ENCODE measurements at regions not wholly inside any gene's neighbourhood (a gene's known extent, or its start where the extent isn't known, plus 50 kb on each side); places are given as distances from the start of the nearest gene placed in this dataset.

DNA sequence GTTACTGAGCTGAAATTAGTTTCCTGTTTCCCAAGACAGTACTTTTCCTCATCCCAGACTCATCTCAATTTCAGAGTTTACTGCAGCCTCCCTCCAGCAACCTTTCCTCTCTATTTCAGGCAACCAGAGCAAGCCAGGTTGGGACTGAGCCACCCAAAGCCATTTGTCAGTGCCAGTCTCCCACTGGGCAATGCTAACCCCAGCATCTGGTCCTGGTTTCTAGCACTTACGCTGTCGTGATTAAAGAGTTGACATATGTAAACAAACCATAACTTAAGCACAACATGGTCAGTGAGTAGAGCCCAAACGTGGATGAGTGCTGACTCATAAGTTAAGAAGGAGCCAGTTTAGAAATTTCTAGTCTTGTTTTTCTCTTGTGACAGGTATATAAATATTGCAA is 119.6 kb upstream of the BLID start:
- ChIA-PET POLR2A (interaction anchor here (0.6 kb wide), 1 partner anchor 140 kb away, joined by 4 read pairs; no protein-coding TSS in a partner anchor), CTCF (interaction anchor here (1.4 to 2.0 kb wide), 2 partner anchors 20 to 270 kb away, joined by 6 read pairs; no protein-coding TSS in a partner anchor)
- peak; percentile 70 for DNase-seq (ENCODE audit: low read depth, low spot score)
- H3K4me3 ChIP-seq (ENCODE audit: low read depth, low read length) = no peak overlapping the region
- TF ChIP-seq, protein P1, sequence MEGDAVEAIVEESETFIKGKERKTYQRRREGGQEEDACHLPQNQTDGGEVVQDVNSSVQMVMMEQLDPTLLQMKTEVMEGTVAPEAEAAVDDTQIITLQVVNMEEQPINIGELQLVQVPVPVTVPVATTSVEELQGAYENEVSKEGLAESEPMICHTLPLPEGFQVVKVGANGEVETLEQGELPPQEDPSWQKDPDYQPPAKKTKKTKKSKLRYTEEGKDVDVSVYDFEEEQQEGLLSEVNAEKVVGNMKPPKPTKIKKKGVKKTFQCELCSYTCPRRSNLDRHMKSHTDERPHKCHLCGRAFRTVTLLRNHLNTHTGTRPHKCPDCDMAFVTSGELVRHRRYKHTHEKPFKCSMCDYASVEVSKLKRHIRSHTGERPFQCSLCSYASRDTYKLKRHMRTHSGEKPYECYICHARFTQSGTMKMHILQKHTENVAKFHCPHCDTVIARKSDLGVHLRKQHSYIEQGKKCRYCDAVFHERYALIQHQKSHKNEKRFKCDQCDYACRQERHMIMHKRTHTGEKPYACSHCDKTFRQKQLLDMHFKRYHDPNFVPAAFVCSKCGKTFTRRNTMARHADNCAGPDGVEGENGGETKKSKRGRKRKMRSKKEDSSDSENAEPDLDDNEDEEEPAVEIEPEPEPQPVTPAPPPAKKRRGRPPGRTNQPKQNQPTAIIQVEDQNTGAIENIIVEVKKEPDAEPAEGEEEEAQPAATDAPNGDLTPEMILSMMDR (IDR thresholded peaks at IDR 0.05; ENCODE audit: insufficient read depth, low read length, missing control alignments) = no peak

DNA sequence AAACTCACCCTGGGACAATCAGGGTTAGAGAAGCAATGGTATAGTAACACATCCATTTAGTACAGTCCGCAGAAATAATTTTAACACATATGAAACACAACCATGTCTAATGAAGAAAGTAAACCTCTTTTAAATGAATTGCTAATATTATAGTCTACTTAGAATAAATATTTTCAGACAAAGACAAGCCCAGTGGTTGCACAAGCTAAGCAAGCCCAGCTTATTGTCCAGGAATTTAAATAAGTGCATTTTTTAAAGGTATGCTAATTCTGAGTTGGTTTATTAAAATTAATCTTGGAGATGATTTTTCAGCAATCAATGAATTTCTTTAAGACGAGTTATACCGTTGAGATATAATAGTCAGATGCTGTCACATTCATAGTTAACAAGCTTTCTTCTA is 118.8 kb upstream of the BLID start:
- ChIA-PET POLR2A (no interaction called here), CTCF (interaction anchor here (2.0 kb wide), 1 partner anchor 271 kb away, joined by 6 read pairs; no protein-coding TSS in a partner anchor)
- TF ChIP-seq, protein P1 (IDR thresholded peaks at IDR 0.05; ENCODE audit: insufficient read depth, low read length, missing control alignments) = no peak
- H3K4me3 ChIP-seq (ENCODE audit: low read depth, low read length) = no peak overlapping the region
- no peak for DNase-seq (ENCODE audit: low read depth, low spot score)

DNA sequence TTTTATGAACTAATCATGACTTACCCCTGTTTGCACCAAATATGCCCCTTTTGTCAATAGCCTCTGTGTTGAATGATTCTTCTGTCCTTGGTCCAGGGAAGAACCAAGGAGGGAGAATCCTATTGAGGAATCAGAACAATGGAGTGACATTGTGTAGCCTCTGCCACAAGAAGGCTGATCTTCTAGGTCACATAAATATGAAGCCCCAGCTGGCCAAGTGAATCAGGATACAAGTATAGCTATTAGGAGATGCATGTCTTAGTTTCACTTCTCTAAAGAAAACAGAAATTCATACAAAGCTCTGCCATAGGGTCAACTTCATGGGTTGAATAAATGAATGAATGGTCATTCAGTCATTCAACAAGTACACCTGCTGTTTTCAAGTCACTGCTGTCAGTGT is 118.2 kb upstream of the BLID start:
- no peak for DNase-seq (ENCODE audit: low read depth, low spot score)
- H3K4me3 ChIP-seq (ENCODE audit: low read depth, low read length) = no peak overlapping the region
- ChIA-PET CTCF (interaction anchor here (0.8 to 2.0 kb wide), 2 partner anchors 19 to 271 kb away, joined by 4 to 6 read pairs; no protein-coding TSS in a partner anchor), POLR2A (no interaction called here)
- TF ChIP-seq, protein P1 (IDR thresholded peaks at IDR 0.05; ENCODE audit: insufficient read depth, low read length, missing control alignments) = no peak

DNA sequence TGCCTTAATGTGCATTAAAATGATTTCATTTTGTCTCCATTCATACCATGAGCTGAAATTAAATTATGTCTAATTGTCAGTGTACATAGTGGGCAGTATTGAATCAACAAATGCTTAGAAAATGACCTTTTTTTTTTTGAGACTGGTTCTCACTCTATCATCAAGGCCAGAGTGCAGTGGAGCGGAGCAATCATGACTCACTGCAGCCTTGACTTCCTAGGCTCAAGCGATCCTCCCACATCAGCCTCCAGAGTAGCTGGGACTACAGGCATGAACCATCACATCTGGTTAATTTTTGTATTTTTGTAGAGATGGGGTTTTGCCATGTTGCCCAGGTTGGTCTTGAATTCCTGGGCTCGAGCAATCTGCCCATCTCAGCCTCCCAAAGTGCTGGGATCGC is 117.0 kb upstream of the BLID start:
- no peak for DNase-seq (ENCODE audit: low read depth, low spot score)
- H3K4me3 ChIP-seq (ENCODE audit: low read depth, low read length) = no peak overlapping the region
- ChIA-PET POLR2A (no interaction called here), CTCF (interaction anchor here (1.5 kb wide), 1 partner anchor 16 kb away, joined by 4 read pairs; no protein-coding TSS in a partner anchor)
- TF ChIP-seq, protein P1 (IDR thresholded peaks at IDR 0.05; ENCODE audit: insufficient read depth, low read length, missing control alignments) = no peak

DNA sequence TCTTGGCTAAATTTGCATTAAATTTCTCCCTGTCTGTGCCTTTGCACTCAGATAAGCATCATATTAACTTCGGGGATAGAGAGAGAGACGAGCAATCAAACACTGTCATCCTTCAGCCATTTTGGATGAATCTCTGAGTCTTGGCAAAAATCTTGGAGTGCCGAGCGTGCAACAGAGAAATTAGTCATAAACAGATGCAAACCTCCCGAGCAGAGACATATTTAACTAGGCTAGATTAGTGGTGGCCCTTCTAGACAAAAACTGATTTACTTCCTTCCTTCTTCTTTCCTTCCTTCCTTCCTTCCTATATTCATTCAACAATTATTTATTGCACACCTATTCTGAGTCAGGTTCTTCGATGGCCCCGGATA is 114.4 kb upstream of the BLID start:
- POLR2A ChIA-PET = no interaction called here
- H3K4me3 ChIP-seq (ENCODE audit: low read depth, low read length) = no peak overlapping the region
- CTCF ChIA-PET = no interaction called here
- no peak for DNase-seq (ENCODE audit: low read depth, low spot score)
- TF ChIP-seq, protein P1 (IDR thresholded peaks at IDR 0.05; ENCODE audit: insufficient read depth, low read length, missing control alignments) = no peak

DNA sequence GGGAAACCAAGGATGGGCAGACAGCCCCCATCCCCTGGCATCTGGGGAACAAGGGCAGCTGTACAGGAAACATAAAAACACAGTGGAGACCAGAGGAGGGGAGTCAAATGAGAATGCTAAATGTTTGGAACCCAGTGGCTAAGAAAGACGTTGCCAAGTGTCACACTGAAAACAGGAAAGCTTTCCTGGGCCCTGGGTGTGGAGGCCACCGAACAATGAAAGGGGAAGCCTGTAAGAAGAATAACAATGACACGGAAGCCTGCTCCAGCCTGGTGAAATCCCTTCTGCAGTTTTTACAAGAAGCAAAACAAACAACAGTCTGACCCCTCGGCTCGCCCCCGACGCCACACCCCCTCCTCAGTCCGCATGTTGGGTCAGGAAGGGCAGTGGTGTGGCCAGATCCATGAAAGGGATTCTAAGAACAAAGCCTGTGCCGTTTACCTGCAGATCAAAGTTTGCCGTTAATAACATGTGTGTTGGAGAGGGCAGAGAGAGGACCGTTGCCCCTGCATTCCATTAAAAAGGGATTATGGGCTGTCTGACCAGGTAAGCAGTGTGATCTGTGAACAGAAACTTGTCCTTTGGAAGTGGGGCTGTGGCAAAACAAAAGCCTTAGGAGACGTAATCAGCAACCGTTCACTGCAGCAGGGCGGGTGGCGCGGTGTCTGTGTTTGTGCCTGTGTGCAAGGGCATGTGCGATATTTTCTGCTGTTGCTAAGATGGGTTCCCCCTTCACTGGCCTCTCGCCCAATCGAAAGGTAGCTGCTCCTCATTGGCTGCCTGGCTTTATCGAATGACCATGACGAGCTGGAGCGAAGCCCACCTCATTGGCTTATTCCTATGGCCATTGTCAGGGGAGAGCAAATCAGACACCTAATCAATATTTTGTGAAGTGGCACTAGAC is 113.7 kb upstream of the BLID start:
- no peak overlapping the region for H3K4me3 ChIP-seq (ENCODE audit: low read depth, low read length)
- ChIA-PET POLR2A (interaction anchor here (0.7 to 1.3 kb wide), 4 partner anchors 14 to 276 kb away, joined by 3 to 6 read pairs (median 3); no protein-coding TSS in a partner anchor), CTCF (interaction anchor here (1.0 to 7.9 kb wide), 2 partner anchors 14 to 276 kb away, joined by 3 to 94 read pairs; no protein-coding TSS in a partner anchor)
- DNase-seq (ENCODE audit: low read depth, low spot score) = no peak
- TF ChIP-seq, protein P1 (IDR thresholded peaks at IDR 0.05; ENCODE audit: insufficient read depth, low read length, missing control alignments) = no peak

Measured in AG04449 (cell line).